Stomach (tissue), 4 donors: ENCODE measurements at regions not wholly inside any gene's neighbourhood (a gene's known extent, or its start where the extent isn't known, plus 50 kb on each side); places are given as distances from the start of the nearest gene placed in this dataset.

Experiments used
- POLR2A ChIP-seq, 4 donors: fragments of 450-650 bp; IDR thresholded peaks; one replicate each; pipeline ENCODE4 v1.6.1; 2016; ENCODE audit warnings: antibody characterized with exemption in 4 of 4, control low read depth in 2 of 4, mild to moderate bottlenecking in 1 of 4, moderate library complexity in 1 of 4
- TF ChIP-seq, protein P1 (sequence below), 7 experiments: fragments of 450-650 bp in 4 of 7; fragments of 200-600 bp in 3 of 7; sonication (generic) in 3 of 7; IDR thresholded peaks; one replicate each; pipeline ENCODE4 v1.5.1; 2016 to 2019; ENCODE audit warnings: antibody characterized with exemption in 7 of 7, control low read depth in 2 of 7, mild to moderate bottlenecking in 1 of 7

DNA sequence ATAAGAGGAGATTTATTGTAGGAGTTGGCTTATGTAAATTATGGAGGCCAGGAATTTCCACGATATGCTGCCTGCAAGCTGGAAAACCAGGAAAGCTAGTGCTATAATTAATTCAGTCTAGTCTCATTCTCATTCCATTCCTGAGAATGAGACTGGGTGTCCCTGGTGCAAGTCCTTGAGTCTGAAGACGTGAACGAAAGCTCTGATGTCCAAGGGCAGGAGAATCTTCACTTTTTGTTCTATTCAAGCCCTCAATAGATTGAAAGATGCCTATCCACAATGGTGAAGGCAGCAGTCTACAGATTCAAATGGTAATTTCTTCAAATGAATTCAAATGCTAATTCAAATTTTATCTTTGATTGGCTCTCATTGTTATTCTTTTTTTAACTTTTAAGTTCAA is 851.1 kb upstream of the MGAT4C start:
- TF ChIP-seq, protein P1, sequence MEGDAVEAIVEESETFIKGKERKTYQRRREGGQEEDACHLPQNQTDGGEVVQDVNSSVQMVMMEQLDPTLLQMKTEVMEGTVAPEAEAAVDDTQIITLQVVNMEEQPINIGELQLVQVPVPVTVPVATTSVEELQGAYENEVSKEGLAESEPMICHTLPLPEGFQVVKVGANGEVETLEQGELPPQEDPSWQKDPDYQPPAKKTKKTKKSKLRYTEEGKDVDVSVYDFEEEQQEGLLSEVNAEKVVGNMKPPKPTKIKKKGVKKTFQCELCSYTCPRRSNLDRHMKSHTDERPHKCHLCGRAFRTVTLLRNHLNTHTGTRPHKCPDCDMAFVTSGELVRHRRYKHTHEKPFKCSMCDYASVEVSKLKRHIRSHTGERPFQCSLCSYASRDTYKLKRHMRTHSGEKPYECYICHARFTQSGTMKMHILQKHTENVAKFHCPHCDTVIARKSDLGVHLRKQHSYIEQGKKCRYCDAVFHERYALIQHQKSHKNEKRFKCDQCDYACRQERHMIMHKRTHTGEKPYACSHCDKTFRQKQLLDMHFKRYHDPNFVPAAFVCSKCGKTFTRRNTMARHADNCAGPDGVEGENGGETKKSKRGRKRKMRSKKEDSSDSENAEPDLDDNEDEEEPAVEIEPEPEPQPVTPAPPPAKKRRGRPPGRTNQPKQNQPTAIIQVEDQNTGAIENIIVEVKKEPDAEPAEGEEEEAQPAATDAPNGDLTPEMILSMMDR (IDR thresholded peaks at IDR 0.05) = no peak
- no peak for TF ChIP-seq POLR2A (IDR thresholded peaks at IDR 0.05)
